Fibroblast of mammary gland (primary cell): ENCODE measurements at regions not wholly inside any gene's neighbourhood (a gene's known extent, or its start where the extent isn't known, plus 50 kb on each side); places are given as distances from the start of the nearest gene placed in this dataset.
A peak's percentile ranks its signal among the peaks of the same experiment; 100 is the strongest.

Source experiments
- DNase-seq: peaks from one replicate; pipeline ENCODE4 v3.0.0-alpha.2; 2010; ENCODE audit warnings: low read depth
- H3K4me3 ChIP-seq: 2 replicates; pipeline ENCODE4 v1.5.1; 2011; ENCODE audit warnings: low read depth, mild to moderate bottlenecking, low read length, moderate library complexity; ENCODE audit not compliant: control insufficient read depth
- CTCF ChIP-seq: conservative IDR thresholded peaks from 2 replicates; pipeline ENCODE4 v1.5.1; 2011; ENCODE audit warnings: low read depth, low read length, inconsistent platforms; ENCODE audit not compliant: control insufficient read depth, insufficient read depth

- H3K4me3 ChIP-seq = no peak overlapping the region
- TF ChIP-seq CTCF = no peak
- peak; percentile 53 for DNase-seq
Measured at GRCh38 chr20:57996936-57997890, 231.2 kb downstream of the ANKRD60 start.

GRCh38 chr20:57996465-57996864 lies 232.0 kb downstream of the ANKRD60 start:
- no peak overlapping the region for H3K4me3 ChIP-seq
- DNase-seq = no peak
- TF ChIP-seq CTCF = no peak

- no peak for DNase-seq
- H3K4me3 ChIP-seq = no peak overlapping the region
- TF ChIP-seq CTCF = no peak
Measured at GRCh38 chr20:57995381-57995977, 233.0 kb downstream of the ANKRD60 start.

- TF ChIP-seq CTCF = no peak
- no peak overlapping the region for H3K4me3 ChIP-seq
- DNase-seq = no peak
Measured at GRCh38 chr20:57993716-57994431, 234.6 kb downstream of the ANKRD60 start.

- no peak for TF ChIP-seq CTCF
- peak; percentile 56 for DNase-seq
- H3K4me3 ChIP-seq = no peak overlapping the region
Measured at GRCh38 chr20:57991211-57991881, 237.1 kb downstream of the ANKRD60 start.

- no peak for TF ChIP-seq CTCF
- no peak overlapping the region for H3K4me3 ChIP-seq
- DNase-seq = peak; percentile 52
Measured at GRCh38 chr20:57990396-57990987, 238.0 kb downstream of the ANKRD60 start.
